Tibial nerve (tissue), 4 donors: ENCODE measurements at regions not wholly inside any gene's neighbourhood (a gene's known extent, or its start where the extent isn't known, plus 50 kb on each side); places are given as distances from the start of the nearest gene placed in this dataset.
"Not testable (repeated sequence)": the region's sequence is repeated elsewhere in the genome, so short reads cannot be mapped to it uniquely, and the experiment has no call there.

Experiments
- DNase-seq, 2 donors: peaks; one replicate each; pipeline ENCODE4 v3.0.0-alpha.2; 2019; ENCODE audit warnings: low spot score in 2 of 2
- H3K27ac ChIP-seq, 4 donors: fragments of 200-600 bp; sonication (generic) in 3 of 4; one replicate each; pipeline ENCODE4 v1.5.1; 2017 to 2019; ENCODE audit warnings: mild to moderate bottlenecking in 1 of 4
- H3K27me3 ChIP-seq, 2 donors: fragments of 200-600 bp; sonication (generic) in 1 of 2; one replicate each; pipeline versions ENCODE4 v1.5.1 to v1.6.0; 2017 to 2019
- H3K36me3 ChIP-seq, 3 donors: fragments of 200-600 bp; sonication (generic); one replicate each; pipeline ENCODE4 v1.5.1; 2018 to 2019
- H3K4me1 ChIP-seq, 4 donors: fragments of 200-600 bp; sonication (generic) in 3 of 4; one replicate each; pipeline ENCODE4 v1.5.1; 2017 to 2019
- H3K4me3 ChIP-seq, 4 donors: fragments of 200-600 bp; sonication (generic) in 3 of 4; one replicate each; pipeline ENCODE4 v1.5.1; 2017 to 2019; ENCODE audit warnings: mild to moderate bottlenecking in 1 of 4, moderate library complexity in 1 of 4
- H3K9me3 ChIP-seq, 4 donors: fragments of 200-600 bp; sonication (generic) in 3 of 4; one replicate each; pipeline ENCODE4 v1.5.1; 2017 to 2019
- CTCF ChIP-seq, 5 experiments: fragments of 200-600 bp in 3 of 5; fragments of 450-650 bp in 2 of 5; sonication (generic) in 3 of 5; IDR thresholded peaks; one replicate each; pipeline ENCODE4 v1.5.1; 2016 to 2019; ENCODE audit warnings: antibody characterized with exemption in 5 of 5, mild to moderate bottlenecking in 3 of 5, moderate library complexity in 2 of 5
- EP300 ChIP-seq, 2 donors: sonication (generic); formaldehyde crosslinking; IDR thresholded peaks; one replicate each; pipeline ENCODE4 v1.6.1; 2017; ENCODE audit warnings: antibody characterized with exemption in 2 of 2, mild to moderate bottlenecking in 1 of 2
- POLR2A ChIP-seq, 2 donors: fragments of 450-650 bp; IDR thresholded peaks; one replicate each; pipeline ENCODE4 v1.6.1; 2017; ENCODE audit warnings: antibody characterized with exemption in 2 of 2, mild to moderate bottlenecking in 2 of 2, moderate library complexity in 2 of 2
- WGBS, 2 donors: methylation state at CpG; one replicate each; pipeline ENCODE4 v1.1.5; 2018; 5-methylcytosine and 5-hydroxymethylcytosine counted together

DNA sequence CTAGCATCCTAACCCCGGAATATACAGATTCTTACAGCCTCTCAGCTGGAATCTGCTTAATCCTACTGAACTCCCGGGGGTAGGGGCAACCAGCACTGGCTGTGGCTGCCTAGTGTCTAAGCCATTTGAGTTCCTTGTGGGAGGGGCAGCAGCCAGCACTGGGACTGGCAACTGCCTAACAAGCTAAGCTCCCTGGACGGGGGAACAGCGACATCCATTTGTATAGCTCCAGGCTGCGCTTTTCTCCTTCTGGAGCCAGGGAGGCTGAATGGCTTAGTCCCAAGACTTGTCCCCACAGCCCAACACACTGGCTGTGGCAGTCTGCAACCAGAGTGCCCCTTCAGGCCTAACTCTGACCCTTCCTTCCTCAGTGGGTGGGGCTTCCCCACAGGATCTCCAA lies 787.2 kb downstream of the METTL4 start:
- Histone ChIP-seq H3K27me3 (no peaks in the 10 kb centered on the region), H3K4me3 (no peak overlapping the region), H3K9me3 (no peaks in the 10 kb centered on the region), H3K36me3 (no peaks in the 10 kb centered on the region), H3K4me1 (no peaks in the 10 kb centered on the region), H3K27ac (no peak overlapping the region)
- whole genome bisulfite sequencing, 2 donors: 73 to 75% methylated on average over 4 to 5 of the region's 5 CpGs
- TF ChIP-seq EP300 (IDR thresholded peaks at IDR 0.05): no peak
- no peak for TF ChIP-seq CTCF (IDR thresholded peaks at IDR 0.05)
- TF ChIP-seq POLR2A (IDR thresholded peaks at IDR 0.05): no peak
- no peak for DNase-seq

- not testable (repeated sequence) for H3K4me1 ChIP-seq, DNase-seq, H3K36me3 ChIP-seq, H3K9me3 ChIP-seq, H3K4me3 ChIP-seq, H3K27me3 ChIP-seq, H3K27ac ChIP-seq
- 79 to 84% methylated on average over 4 of the region's 4 CpGs for WGBS, 2 donors
These were observed 785.3 kb downstream of the METTL4 start for GRCh38 chr18:1785980-1786379.

- H3K27ac ChIP-seq: no peak overlapping the region
- no peak for DNase-seq
- TF ChIP-seq CTCF (IDR thresholded peaks at IDR 0.05): no peak
- TF ChIP-seq EP300 (IDR thresholded peaks at IDR 0.05): no peak
- no peak for TF ChIP-seq POLR2A (IDR thresholded peaks at IDR 0.05)
- H3K27me3 ChIP-seq: no peaks in the 10 kb centered on the region
- no peaks in the 10 kb centered on the region for H3K36me3 ChIP-seq
- WGBS, 2 donors: 41 to 54% methylated on average over 3 of the region's 3 CpGs
- no peak overlapping the region for H3K4me3 ChIP-seq
- H3K9me3 ChIP-seq: no peaks in the 10 kb centered on the region
- no peaks in the 10 kb centered on the region for H3K4me1 ChIP-seq
These were observed 774.7 kb downstream of the METTL4 start for GRCh38 chr18:1796636-1797035.

- Histone ChIP-seq H3K27ac (no peak overlapping the region), H3K36me3 (no peaks in the 10 kb centered on the region), H3K4me1 (no peaks in the 10 kb centered on the region), H3K27me3 (no peaks in the 10 kb centered on the region), H3K4me3 (no peak overlapping the region), H3K9me3 (no peaks in the 10 kb centered on the region)
- TF ChIP-seq EP300 (IDR thresholded peaks at IDR 0.05): no peak
- TF ChIP-seq POLR2A (IDR thresholded peaks at IDR 0.05): no peak
- no peak for TF ChIP-seq CTCF (IDR thresholded peaks at IDR 0.05)
- DNase-seq: no peak
- 63 to 80% methylated on average over 2 of the region's 2 CpGs for WGBS, 2 donors
These were observed 774.1 kb downstream of the METTL4 start for GRCh38 chr18:1797235-1797634.

- H3K9me3 ChIP-seq: no peaks in the 10 kb centered on the region
- H3K27ac ChIP-seq: no peak overlapping the region
- TF ChIP-seq POLR2A (IDR thresholded peaks at IDR 0.05) (no peak), CTCF (IDR thresholded peaks at IDR 0.05) (no peak), EP300 (IDR thresholded peaks at IDR 0.05) (no peak)
- 82 to 89% methylated on average over 4 of the region's 4 CpGs for WGBS, 2 donors
- no peaks in the 10 kb centered on the region for H3K4me1 ChIP-seq
- no peaks in the 10 kb centered on the region for H3K27me3 ChIP-seq
- DNase-seq: no peak
- no peaks in the 10 kb centered on the region for H3K36me3 ChIP-seq
- H3K4me3 ChIP-seq: no peak overlapping the region
These were observed 765.8 kb downstream of the METTL4 start for GRCh38 chr18:1805521-1805920.

DNA sequence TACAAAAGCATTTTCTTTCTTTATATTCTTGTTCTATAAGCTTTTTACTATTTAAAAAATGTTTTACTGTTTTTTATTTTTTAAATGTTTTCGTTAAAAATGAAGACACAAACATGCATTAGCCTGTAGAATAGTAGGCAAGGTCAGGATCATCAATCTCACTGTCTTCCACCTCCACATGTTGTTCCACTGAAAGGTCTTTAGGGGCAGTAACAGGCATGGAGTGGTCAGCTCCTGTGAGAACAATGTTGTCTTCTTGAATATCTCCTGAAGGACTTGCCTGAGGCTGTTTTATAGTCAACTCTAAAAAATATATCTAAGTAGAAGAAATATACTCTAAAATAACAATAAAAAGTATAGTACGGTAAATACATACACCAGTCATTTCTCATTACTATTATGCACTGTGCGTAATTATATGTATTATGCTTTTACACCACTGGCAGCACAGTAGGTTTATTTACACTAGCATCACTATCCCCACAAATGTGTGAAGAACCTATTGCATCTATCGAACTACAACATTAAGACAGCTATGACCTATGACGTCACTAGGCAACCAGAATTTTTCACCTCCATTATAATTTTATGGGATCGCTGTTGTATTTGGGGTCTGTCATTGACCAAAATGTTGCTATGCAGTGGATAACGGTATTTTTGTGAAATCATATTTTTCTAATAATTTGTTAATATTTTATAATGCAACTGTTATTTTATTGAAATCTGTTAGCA lies 764.3 kb downstream of the METTL4 start:
- no peaks in the 10 kb centered on the region for H3K36me3 ChIP-seq
- H3K27me3 ChIP-seq: no peaks in the 10 kb centered on the region
- WGBS, 2 donors: 85 to 87% methylated on average over 7 of the region's 7 CpGs
- no peak overlapping the region for H3K27ac ChIP-seq
- H3K4me3 ChIP-seq: no peak overlapping the region
- no peaks in the 10 kb centered on the region for H3K4me1 ChIP-seq
- no peaks in the 10 kb centered on the region for H3K9me3 ChIP-seq
- no peak for DNase-seq
- TF ChIP-seq POLR2A (IDR thresholded peaks at IDR 0.05): no peak
- no peak for TF ChIP-seq EP300 (IDR thresholded peaks at IDR 0.05)
- TF ChIP-seq CTCF (IDR thresholded peaks at IDR 0.05): no peak
